Endothelial cell of umbilical vein (primary cell): ENCODE measurements at regions not wholly inside any gene's neighbourhood (a gene's known extent, or its start where the extent isn't known, plus 50 kb on each side); places are given as distances from the start of the nearest gene placed in this dataset.

Source experiments
- CTCF ChIP-seq, 2 donors: IDR thresholded peaks; 1 replicate in 1 of 2; 2 replicates in 1 of 2; pipeline ENCODE4 v1.5.1; 2011; ENCODE audit warnings: low read length in 2 of 2, mild to moderate bottlenecking in 2 of 2, moderate library complexity in 2 of 2, control low read depth in 1 of 2, inconsistent platforms in 1 of 2, low read depth in 1 of 2; ENCODE audit not compliant: insufficient read depth in 1 of 2; ENCODE audit errors: extremely low read depth in 1 of 2
- EZH2 ChIP-seq: IDR thresholded peaks from 2 replicates; pipeline ENCODE4 v1.6.1; 2012; ENCODE audit warnings: borderline replicate concordance, low read depth, mild to moderate bottlenecking, moderate library complexity, low read length, inconsistent platforms; ENCODE audit not compliant: severe bottlenecking
- FOS ChIP-seq: IDR thresholded peaks from 2 replicates; pipeline ENCODE4 v1.6.1; 2011; ENCODE audit warnings: mild to moderate bottlenecking, low read length, moderate library complexity, borderline replicate concordance; ENCODE audit not compliant: insufficient read depth
- GATA2 ChIP-seq: IDR thresholded peaks from 2 replicates; pipeline ENCODE4 v1.7.0; 2011; ENCODE audit warnings: low read depth, mild to moderate bottlenecking, moderate library complexity, mixed read lengths, low read length; ENCODE audit not compliant: insufficient read length, insufficient read depth
- JUN ChIP-seq: IDR thresholded peaks from 2 replicates; pipeline ENCODE4 v1.6.1; 2011; ENCODE audit warnings: borderline replicate concordance, low read depth; ENCODE audit not compliant: insufficient read length, insufficient read depth
- MAX ChIP-seq: IDR thresholded peaks from 2 replicates; pipeline ENCODE4 v1.6.1; 2011; ENCODE audit not compliant: insufficient read depth, insufficient read length
- MYC ChIP-seq: IDR thresholded peaks from one replicate; pipeline ENCODE4 v1.6.1; 2011; ENCODE audit warnings: mild to moderate bottlenecking, low read depth, low read length
- POLR2A ChIP-seq: IDR thresholded peaks from 2 replicates; pipeline ENCODE4 v1.6.1; 2012; ENCODE audit warnings: low read depth, mild to moderate bottlenecking, control low read depth, low read length
- POLR2AphosphoS5 ChIP-seq: IDR thresholded peaks from 2 replicates; pipeline ENCODE4 v1.6.1; 2012; ENCODE audit warnings: low read depth, mild to moderate bottlenecking, control low read depth, low read length, moderate library complexity; ENCODE audit not compliant: insufficient read depth

GRCh38 chr3:154730186-154730585, 300.2 kb upstream of the GPR149 start:
- TF ChIP-seq CTCF (IDR thresholded peaks at IDR 0.05; ENCODE audit: extremely low read depth in 1 of 2, insufficient read depth in 1 of 2, low read depth in 1 of 2, low read length in 2 of 2) (no peak), MAX (no peak), POLR2A (no peak), EZH2 (no peak), POLR2AphosphoS5 (no peak), GATA2 (no peak), FOS (no peak), JUN (no peak), MYC (no peak)
